ENCODE measurements at regions not wholly inside any gene's neighbourhood (a gene's known extent, or its start where the extent isn't known, plus 50 kb on each side); places are given as distances from the start of the nearest gene placed in this dataset.

DNA sequence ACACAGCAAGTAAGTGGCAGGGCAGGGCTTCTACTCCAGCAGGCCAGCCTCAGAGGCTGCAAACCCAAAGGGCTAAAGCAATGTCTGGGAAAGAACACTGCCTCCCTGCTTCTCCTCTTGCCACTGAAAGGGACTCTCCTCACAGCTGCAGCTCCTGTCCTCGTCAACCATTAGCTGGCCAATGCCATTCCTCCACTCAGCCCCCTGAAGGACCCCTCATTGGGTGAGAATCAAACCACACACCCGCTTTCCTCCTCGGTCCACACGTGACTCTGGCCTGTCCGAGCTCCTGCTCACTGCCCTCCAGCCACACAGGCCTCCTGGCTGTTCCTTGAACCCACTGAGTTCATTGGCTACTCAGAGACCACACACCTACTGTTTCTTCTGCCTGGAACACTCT, 253.7 kb upstream of the TLE3 start:
- TF ChIP-seq RAD21 (IDR thresholded peaks at IDR 0.05; ENCODE audit: low read depth) (no peak), EP300 (IDR thresholded peaks at IDR 0.05; ENCODE audit: borderline replicate concordance) (no peak), TAF1 (IDR thresholded peaks at IDR 0.05; ENCODE audit: low read depth) (no peak), EGR1 (IDR thresholded peaks at IDR 0.05) (no peak), FOXM1 (IDR thresholded peaks at IDR 0.05; ENCODE audit: borderline replicate concordance, low read depth) (no peak), NFIC (IDR thresholded peaks at IDR 0.05) (no peak), TEAD4 (IDR thresholded peaks at IDR 0.05) (no peak), YY1 (IDR thresholded peaks at IDR 0.05; ENCODE audit: low read depth) (no peak), CREB1 (IDR thresholded peaks at IDR 0.05; ENCODE audit: low read depth) (no peak), ZBTB7A (IDR thresholded peaks at IDR 0.05; ENCODE audit: low read depth) (no peak), CEBPB (IDR thresholded peaks at IDR 0.05) (no peak)
- TF ChIP-seq, protein P1, sequence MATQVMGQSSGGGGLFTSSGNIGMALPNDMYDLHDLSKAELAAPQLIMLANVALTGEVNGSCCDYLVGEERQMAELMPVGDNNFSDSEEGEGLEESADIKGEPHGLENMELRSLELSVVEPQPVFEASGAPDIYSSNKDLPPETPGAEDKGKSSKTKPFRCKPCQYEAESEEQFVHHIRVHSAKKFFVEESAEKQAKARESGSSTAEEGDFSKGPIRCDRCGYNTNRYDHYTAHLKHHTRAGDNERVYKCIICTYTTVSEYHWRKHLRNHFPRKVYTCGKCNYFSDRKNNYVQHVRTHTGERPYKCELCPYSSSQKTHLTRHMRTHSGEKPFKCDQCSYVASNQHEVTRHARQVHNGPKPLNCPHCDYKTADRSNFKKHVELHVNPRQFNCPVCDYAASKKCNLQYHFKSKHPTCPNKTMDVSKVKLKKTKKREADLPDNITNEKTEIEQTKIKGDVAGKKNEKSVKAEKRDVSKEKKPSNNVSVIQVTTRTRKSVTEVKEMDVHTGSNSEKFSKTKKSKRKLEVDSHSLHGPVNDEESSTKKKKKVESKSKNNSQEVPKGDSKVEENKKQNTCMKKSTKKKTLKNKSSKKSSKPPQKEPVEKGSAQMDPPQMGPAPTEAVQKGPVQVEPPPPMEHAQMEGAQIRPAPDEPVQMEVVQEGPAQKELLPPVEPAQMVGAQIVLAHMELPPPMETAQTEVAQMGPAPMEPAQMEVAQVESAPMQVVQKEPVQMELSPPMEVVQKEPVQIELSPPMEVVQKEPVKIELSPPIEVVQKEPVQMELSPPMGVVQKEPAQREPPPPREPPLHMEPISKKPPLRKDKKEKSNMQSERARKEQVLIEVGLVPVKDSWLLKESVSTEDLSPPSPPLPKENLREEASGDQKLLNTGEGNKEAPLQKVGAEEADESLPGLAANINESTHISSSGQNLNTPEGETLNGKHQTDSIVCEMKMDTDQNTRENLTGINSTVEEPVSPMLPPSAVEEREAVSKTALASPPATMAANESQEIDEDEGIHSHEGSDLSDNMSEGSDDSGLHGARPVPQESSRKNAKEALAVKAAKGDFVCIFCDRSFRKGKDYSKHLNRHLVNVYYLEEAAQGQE (IDR thresholded peaks at IDR 0.05; ENCODE audit: low read depth) = no peak
- TF ChIP-seq, protein P2, sequence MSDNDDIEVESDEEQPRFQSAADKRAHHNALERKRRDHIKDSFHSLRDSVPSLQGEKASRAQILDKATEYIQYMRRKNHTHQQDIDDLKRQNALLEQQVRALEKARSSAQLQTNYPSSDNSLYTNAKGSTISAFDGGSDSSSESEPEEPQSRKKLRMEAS (IDR thresholded peaks at IDR 0.05) = no peak
- TF ChIP-seq, protein P3, sequence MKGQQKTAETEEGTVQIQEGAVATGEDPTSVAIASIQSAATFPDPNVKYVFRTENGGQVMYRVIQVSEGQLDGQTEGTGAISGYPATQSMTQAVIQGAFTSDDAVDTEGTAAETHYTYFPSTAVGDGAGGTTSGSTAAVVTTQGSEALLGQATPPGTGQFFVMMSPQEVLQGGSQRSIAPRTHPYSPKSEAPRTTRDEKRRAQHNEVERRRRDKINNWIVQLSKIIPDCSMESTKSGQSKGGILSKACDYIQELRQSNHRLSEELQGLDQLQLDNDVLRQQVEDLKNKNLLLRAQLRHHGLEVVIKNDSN (IDR thresholded peaks at IDR 0.05) = no peak

All from Ishikawa (cell line).